Uterus (tissue), 2 donors: ENCODE measurements at regions not wholly inside any gene's neighbourhood (a gene's known extent, or its start where the extent isn't known, plus 50 kb on each side); places are given as distances from the start of the nearest gene placed in this dataset.

Experiments used
- CTCF ChIP-seq, 4 experiments: fragments of 200-600 bp in 2 of 4; fragments of 450-650 bp in 2 of 4; sonication (generic) in 2 of 4; IDR thresholded peaks; one replicate each; pipeline ENCODE4 v1.5.1; 2016 to 2019; ENCODE audit warnings: antibody characterized with exemption in 4 of 4, mild to moderate bottlenecking in 2 of 4, moderate library complexity in 1 of 4
- POLR2A ChIP-seq, 2 donors: fragments of 450-650 bp; IDR thresholded peaks; one replicate each; pipeline ENCODE4 v1.6.1; 2016; ENCODE audit warnings: antibody characterized with exemption in 2 of 2, mild to moderate bottlenecking in 1 of 2, moderate library complexity in 1 of 2

GRCh38 chr4:79266136-79266535 lies 59.7 kb downstream of the NAA11 start:
- TF ChIP-seq CTCF (IDR thresholded peaks at IDR 0.05) (no peak), POLR2A (IDR thresholded peaks at IDR 0.05) (no peak)
